HG02623 (cell line): ENCODE measurements at regions not wholly inside any gene's neighbourhood (a gene's known extent, or its start where the extent isn't known, plus 50 kb on each side); places are given as distances from the start of the nearest gene placed in this dataset.
A peak's percentile ranks its signal among the peaks of the same experiment; 100 is the strongest.
"Not testable (repeated sequence)": the region's sequence is repeated elsewhere in the genome, so short reads cannot be mapped to it uniquely, and the experiment has no call there.

Source experiments
- ATAC-seq: cut with Tn5 transposase; IDR thresholded peaks from one replicate; pipeline ENCODE4 v1.9.1; 2021; ENCODE audit warnings: moderate library complexity; ENCODE audit not compliant: unreplicated experiment

DNA sequence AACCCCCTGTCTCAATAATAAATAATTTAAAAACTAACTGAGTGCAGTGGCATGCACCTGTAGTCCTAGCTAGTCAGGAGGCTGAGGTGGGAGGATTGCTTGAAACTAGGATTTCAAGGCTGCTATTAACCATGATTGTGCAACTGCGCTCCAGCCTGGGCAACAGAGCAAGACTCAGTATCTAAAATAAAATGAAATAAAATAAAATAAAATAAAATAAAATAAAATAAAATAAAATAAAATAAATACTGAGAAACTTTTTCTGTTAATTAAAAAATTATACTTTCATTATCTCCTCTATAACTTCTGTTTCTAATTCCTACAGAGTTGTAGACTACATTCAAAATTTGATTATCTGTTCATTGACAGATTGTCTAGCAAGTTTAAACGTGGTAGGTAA lies 999.4 kb downstream of the ANKRD7 start:
- no peak for ATAC-seq

- no peak for ATAC-seq
These were observed 1004.0 kb downstream of the ANKRD7 start for GRCh38 chr7:119228482-119228881.

DNA sequence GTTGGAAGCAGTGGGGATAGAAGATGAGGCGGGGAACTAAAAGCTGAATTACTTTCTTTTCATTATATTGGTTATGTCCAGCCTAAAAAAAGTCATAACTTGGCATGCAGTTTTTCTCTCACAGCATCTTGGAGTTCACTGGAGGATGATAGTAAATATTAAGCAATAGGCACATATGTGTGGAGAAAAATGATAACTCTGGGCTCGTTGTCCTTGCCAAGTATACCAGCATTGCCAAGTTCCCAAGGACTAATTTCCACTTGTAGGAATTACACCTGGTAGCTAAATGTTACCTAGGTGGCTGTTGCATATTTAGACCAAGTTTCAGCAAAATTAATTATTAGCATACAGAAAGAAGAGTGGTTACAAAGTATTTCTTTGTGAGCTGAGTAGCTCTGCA lies 1007.6 kb downstream of the ANKRD7 start:
- ATAC-seq: no peak

DNA sequence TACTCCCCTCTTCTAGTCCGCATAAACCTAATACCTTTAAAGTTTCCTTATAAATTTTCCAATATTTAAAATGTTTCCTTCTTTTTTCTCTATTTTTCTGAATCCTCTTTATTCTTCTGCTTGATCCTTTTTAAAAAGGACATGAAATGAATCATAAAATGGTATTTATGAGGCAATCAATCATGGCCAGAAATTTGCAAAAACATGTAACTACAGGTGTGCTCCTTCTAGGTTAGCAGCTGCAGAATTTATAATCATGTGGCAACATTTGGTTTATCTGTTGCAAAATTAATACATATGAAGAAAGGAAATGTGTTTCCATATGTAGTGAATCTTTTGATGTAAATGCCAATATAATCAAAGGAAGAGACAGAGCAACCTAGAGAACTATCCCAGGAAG lies 1008.5 kb downstream of the ANKRD7 start:
- no peak for ATAC-seq

DNA sequence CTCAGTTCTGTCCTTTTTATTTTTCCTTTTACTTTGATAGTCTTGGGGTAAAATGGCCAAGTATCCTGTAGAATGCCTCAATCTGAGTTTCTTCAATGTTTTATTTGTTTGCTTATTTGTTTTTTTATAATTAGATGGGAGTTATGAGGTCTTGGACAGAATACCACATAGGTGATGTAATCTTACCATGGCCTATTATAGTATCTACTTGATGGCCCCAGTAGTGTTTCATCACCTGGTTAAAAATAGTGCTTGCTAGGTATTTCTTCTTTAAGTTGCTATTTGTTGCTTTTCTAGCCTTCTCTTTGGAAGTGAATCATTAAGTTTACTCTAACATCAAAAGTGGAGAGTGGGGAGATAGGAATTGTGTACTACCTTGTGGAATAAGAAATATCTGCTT lies 1020.0 kb upstream of the KCND2 start:
- ATAC-seq: no peak

DNA sequence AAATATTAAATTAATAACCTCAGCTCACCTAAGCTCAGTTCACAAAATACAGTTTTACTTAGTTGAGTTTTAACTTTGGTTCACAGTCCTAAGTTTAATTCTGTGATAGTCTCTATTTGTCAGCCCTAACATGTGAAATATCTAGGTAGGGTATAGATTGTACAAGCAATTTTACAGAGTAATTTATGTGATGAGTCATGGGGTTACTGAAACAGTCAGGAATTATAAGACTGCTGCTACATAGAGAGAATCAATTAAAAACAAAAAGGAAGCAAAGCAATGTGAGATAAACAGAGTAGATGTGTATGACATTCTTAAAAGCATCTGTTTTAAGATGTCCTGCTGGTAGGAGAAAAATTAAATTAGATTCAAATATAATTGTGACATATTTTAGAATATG lies 1018.2 kb upstream of the KCND2 start:
- ATAC-seq: no peak

- ATAC-seq: no peak
These were observed 1017.0 kb upstream of the KCND2 start for GRCh38 chr7:119256001-119256400.

GRCh38 chr7:119256446-119257131 lies 1016.4 kb upstream of the KCND2 start:
- ATAC-seq: no peak

GRCh38 chr7:119266790-119267189 lies 1006.2 kb upstream of the KCND2 start:
- not testable (repeated sequence) for ATAC-seq

DNA sequence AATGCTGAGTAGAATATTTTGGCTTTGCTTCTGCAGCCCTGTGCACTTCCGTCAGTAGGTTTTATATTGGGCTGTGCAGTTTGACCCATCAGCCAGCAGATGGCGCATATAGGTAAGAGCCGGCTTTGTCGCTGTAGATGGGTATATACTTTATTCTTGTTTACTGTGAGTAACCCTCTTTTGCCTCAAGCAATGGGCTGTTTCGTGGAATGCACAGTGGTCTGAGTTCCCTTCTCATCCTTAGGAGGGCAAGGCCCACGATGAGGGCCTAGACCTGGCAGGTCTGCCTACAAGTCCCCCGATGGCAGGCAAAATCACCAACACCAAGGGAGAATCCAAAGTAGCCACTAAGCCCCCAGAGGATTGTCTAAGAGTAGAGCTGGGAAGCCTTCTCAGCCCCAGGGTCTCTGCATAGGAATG lies 1002.9 kb upstream of the KCND2 start:
- ATAC-seq: peak; percentile 98

DNA sequence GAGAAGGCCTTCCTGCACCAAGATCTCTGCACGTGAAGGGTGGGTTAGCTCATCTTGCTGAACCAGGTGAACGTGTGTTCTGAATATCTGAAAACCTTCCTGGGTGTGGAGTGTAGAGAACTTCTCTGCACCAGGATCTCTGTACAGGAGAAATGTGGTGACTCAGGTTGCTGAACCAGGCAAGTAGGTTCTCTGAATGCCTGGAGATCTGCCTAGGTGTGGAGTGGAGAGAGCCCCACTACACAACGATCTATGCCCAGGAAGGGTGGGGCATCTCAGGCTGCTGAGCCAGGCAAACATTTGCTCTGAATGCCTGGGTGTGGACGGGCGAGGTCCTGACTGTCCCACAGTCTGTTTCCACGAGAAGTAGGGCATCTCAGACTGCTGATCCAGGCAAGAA lies 1002.3 kb upstream of the KCND2 start:
- ATAC-seq: no peak

- no peak for ATAC-seq
These were observed 1001.7 kb upstream of the KCND2 start for GRCh38 chr7:119271147-119271779.

GRCh38 chr7:119281181-119281846 lies 991.7 kb upstream of the KCND2 start:
- no peak for ATAC-seq

GRCh38 chr7:119283353-119283752 lies 989.6 kb upstream of the KCND2 start:
- no peak for ATAC-seq

GRCh38 chr7:119288416-119288815 lies 984.6 kb upstream of the KCND2 start:
- ATAC-seq: no peak

- not testable (repeated sequence) for ATAC-seq
These were observed 972.6 kb upstream of the KCND2 start for GRCh38 chr7:119300341-119300740.

DNA sequence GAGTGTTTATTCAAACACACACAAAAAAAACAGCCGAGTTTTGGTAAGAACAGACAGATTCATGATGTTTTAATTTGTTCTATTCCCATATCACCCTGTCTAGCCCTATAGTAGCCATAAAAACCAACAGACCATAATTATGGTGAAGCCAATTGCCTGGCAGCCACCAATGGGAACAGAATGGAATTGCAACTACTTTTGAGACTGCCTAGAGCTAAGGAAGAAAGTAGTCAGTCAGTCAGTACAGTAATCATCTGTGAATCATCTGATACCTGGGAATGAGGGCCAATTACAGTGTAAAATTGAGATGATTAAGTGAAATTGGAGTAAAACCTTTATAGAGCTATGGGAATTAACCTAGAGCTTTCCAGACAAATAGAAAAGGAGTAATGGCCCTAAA lies 952.7 kb upstream of the KCND2 start:
- no peak for ATAC-seq

GRCh38 chr7:119329715-119330114 lies 943.3 kb upstream of the KCND2 start:
- no peak for ATAC-seq

GRCh38 chr7:119335405-119335804 lies 937.6 kb upstream of the KCND2 start:
- ATAC-seq: no peak

- no peak for ATAC-seq
These were observed 931.2 kb upstream of the KCND2 start for GRCh38 chr7:119341822-119342221.

- no peak for ATAC-seq
These were observed 929.7 kb upstream of the KCND2 start for GRCh38 chr7:119343289-119343688.

DNA sequence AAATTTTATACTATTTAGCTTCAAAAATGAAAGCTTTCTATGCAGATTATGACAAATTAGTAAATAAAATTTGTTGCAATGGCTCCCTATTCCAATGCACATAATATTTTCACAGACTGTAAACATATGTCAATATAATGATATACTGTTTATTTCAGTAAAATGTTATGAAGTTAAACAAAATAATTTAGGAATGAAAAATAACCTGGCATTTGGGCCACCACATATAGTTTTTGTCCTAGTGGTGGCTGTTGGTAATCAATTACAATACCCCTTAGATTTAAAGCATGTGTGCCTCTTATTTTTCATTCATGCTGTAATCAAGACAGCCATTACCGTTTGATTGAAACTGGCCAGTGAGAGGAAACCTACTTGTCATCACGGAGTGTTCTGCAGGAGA lies 928.5 kb upstream of the KCND2 start:
- ATAC-seq: no peak
